AG04449 (cell line): ENCODE measurements at regions not wholly inside any gene's neighbourhood (a gene's known extent, or its start where the extent isn't known, plus 50 kb on each side); places are given as distances from the start of the nearest gene placed in this dataset.
"Not testable (repeated sequence)": the region's sequence is repeated elsewhere in the genome, so short reads cannot be mapped to it uniquely, and the experiment has no call there.

Experiments used
- CTCF ChIA-PET: fragments of 350-600 bp; formaldehyde crosslinking; extraction: SDS; loops from one replicate; lab custom pipeline; 2021; ENCODE audit warnings: antibody characterized with exemption; lab: Yijun Ruan, JAX
- POLR2A ChIA-PET: fragments of 400-600, 350-600 bp; formaldehyde crosslinking; extraction: SDS; loops from one replicate; lab custom pipeline; 2020; ENCODE audit warnings: antibody characterized with exemption, inconsistent platforms; lab: Yijun Ruan, JAX
- DNase-seq: peaks from one replicate; pipeline ENCODE4 v3.0.0-alpha.2; 2010; ENCODE audit warnings: low read depth, low spot score
- H3K4me3 ChIP-seq: 2 replicates; pipeline ENCODE4 v1.5.1; 2011; ENCODE audit warnings: low read depth, mild to moderate bottlenecking, control low read depth, low read length
- TF ChIP-seq, protein P1 (sequence below): IDR thresholded peaks from one replicate; pipeline ENCODE4 v1.5.1; 2011; ENCODE audit warnings: mild to moderate bottlenecking, moderate library complexity, low read length, control low read depth, inconsistent platforms; ENCODE audit not compliant: insufficient read depth; ENCODE audit errors: missing control alignments

DNA sequence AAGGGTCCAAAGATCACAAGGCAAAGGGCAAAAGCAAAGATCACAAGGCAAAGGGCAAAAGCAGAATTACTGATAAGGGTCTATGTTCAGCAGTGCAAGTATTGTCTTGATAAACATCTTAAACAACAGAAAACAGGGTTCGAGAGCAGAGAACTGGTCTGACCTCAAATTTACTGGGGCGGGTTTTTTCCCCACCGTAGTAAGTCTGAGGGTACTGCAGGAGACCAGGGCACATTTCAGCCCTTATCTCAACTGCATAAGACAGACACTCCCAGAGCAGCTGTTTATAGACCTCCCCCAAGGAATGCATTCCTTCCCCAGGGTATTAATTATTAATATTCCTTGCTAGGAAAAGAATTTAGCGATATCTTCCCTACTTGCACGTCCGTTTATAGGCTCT, 61.3 kb downstream of the ZNF860 start:
- H3K4me3 ChIP-seq, result not testable (repeated sequence)
- CTCF ChIA-PET, result interaction anchor here (1.9 kb wide), 1 partner anchor 24 kb away, joined by 6 read pairs; no protein-coding TSS in a partner anchor

DNA sequence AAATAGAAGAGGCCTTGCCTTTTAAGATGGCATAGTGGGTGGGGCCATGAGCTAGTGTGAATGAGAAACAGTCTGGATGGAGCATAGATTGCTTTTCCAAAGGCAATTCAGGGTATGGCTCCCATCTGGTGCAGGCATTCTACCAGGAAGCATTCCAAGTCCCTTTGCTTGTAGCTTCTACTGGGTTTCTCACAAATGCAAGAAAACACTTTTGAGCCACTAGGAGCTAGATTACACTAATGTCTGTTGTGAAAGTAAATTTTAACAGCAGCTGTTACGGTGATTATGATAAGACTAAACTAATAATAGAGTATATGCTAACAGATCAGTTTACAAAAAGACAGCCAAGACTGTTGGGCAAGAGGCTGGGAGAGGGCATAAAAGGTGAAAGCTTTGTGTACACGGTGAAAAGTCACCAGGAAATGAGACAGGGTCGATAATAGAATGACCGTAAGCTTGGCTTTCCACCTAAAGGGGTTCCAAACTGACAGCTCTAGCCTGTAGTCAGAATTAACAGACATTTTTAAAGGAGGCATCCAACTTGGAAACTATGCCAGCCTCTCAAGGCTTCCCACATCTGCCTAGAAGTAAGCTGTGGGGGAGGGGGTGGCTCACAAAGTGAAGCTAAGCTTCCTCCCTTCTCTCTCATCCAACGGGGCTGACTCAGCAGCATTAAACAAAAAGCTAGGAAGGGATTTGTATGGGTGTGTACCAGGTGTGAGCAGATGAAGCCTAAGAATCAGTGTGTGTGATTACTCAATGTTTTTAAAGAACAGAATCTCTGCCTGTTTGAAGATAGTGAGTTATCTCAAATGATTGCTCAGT, 61.1 kb upstream of the GPD1L start:
- no peak for DNase-seq
- TF ChIP-seq, protein P1, sequence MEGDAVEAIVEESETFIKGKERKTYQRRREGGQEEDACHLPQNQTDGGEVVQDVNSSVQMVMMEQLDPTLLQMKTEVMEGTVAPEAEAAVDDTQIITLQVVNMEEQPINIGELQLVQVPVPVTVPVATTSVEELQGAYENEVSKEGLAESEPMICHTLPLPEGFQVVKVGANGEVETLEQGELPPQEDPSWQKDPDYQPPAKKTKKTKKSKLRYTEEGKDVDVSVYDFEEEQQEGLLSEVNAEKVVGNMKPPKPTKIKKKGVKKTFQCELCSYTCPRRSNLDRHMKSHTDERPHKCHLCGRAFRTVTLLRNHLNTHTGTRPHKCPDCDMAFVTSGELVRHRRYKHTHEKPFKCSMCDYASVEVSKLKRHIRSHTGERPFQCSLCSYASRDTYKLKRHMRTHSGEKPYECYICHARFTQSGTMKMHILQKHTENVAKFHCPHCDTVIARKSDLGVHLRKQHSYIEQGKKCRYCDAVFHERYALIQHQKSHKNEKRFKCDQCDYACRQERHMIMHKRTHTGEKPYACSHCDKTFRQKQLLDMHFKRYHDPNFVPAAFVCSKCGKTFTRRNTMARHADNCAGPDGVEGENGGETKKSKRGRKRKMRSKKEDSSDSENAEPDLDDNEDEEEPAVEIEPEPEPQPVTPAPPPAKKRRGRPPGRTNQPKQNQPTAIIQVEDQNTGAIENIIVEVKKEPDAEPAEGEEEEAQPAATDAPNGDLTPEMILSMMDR, result no peak
- no peak overlapping the region for H3K4me3 ChIP-seq
- ChIA-PET CTCF (interaction anchor here (1.1 kb wide), 1 partner anchor 26 kb away, joined by 6 read pairs; no protein-coding TSS in a partner anchor), POLR2A (no interaction called here)

More for the DNA sequence above, 61.3 kb downstream of the ZNF860 start:
- POLR2A ChIA-PET, DNase-seq: not testable (repeated sequence)

DNA sequence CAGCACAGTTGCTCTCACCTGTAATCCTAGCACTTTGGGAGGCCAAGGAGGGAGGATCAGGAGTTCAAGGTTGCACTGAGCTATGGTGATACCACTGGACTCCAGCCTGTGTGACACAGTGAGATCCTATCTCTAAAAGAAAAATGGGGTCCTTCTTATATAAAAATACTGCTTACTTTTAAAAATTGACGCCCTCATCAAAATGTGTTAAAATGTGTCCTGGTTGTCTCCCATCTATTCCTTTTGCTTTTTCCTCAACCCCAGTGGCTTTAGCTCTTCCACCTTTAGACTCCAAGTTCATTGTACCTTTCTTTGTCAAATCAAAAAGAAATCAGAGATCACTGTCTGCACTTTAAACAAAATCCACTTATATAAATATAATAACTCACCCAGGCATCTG, 60.3 kb upstream of the GPD1L start:
- POLR2A ChIA-PET, result no interaction called here
- CTCF ChIA-PET, result no interaction called here
- DNase-seq, result no peak
- no peak overlapping the region for H3K4me3 ChIP-seq
- TF ChIP-seq, protein P1, result no peak

DNA sequence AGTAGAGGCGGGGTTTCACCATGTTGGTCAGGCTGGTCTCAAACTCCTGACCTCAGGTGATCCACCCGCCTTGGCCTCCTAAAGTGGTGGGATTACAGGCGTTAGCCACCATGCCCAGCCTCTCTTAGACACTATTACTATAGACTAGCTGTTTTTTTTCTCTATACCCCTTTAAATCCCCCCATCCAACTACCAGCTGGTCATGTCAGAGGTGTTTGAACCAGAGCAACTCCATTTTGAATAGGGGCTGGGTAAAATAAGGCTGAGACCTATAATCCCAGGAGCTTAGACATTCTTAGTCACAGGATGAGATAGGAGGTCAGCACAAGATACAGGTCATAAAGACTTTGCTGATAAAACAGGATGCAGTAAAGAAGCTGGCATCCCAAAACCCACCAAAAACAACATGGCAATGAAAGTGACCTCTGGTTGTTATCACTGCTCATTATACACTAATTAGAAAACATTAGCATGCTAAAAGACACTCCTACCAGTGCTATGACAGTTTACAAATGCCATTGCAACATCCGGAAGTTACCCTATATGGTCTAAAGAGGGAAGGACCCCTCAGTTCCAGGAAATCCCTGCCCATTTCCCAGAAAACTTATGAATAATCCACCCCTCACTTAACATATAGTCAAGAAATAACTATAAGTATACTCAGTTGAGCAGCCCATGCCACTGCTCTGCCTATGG, 57.8 kb upstream of the GPD1L start:
- no peak for DNase-seq
- TF ChIP-seq, protein P1, result no peak
- ChIA-PET POLR2A (no interaction called here), CTCF (no interaction called here)
- no peak overlapping the region for H3K4me3 ChIP-seq

DNA sequence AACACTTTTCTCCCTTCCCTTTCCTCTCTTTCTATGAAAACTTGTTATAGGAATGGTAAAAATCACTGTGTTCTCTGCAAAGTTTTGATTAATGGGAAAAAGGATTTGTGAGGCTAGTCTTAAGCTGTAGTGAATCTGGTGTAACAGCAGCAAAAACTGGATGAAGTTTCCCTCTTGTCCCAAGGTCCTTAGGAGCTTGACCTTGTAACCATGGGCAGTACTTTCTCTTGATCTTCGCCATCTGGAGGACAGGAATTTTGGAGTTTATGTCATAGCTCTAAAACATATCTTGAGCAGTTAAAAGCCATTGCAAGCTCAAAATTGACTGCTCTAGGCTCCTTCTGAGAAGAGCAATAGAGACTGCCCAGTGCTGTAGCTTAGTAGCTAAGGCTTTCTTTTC, 56.5 kb upstream of the GPD1L start:
- CTCF ChIA-PET, result no interaction called here
- TF ChIP-seq, protein P1, result no peak

DNA sequence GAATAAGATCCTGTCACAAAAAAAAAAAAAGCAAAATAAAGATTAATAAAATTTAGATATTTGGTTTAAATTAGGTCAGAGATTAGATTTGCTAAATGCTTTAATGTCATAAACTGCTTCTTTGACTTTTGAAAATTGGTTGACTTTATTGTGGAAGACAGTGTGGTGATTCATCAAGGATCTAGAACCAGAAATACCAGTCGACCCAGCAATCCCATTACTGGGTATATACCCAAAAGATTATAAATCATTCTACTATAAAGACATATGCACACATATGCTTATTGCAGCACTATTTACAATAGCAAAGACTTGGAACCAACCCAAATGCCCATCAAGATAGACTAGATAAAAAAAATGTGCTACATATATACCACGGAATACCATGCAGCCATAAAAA, 54.2 kb upstream of the GPD1L start:
- DNase-seq, POLR2A ChIA-PET, CTCF ChIA-PET, H3K4me3 ChIP-seq: not testable (repeated sequence)

More for the DNA sequence above, 56.5 kb upstream of the GPD1L start:
- H3K4me3 ChIP-seq, result no peak overlapping the region
- POLR2A ChIA-PET, result no interaction called here
- DNase-seq, result no peak

DNA sequence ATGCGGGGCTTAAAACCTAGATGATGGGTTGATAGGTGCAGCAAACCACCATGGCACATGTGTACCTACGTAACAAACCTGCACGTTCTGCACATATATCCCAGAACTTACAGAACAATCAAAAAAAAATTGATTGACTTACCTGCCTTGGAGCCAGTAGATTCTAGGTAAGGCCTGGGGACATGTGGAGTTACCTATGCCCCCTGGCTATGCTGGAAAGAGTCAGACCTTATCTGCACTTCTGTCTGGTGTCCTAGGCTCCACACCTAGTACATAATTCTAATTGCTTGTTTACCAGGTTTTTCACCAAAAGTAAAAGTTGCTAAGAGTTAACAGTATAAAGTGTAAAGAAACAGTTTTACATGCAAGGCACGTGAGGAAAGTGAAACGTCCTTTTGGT, 53.6 kb upstream of the GPD1L start:
- POLR2A ChIA-PET, CTCF ChIA-PET, H3K4me3 ChIP-seq, DNase-seq: not testable (repeated sequence)
